RWPE1 (cell line): ENCODE measurements at regions not wholly inside any gene's neighbourhood (a gene's known extent, or its start where the extent isn't known, plus 50 kb on each side); places are given as distances from the start of the nearest gene placed in this dataset.

Experiments
- CTCF ChIA-PET: fragments of 350-600 bp; sonication (Branson Sonifier 250); formaldehyde crosslinking; extraction: SDS; loops from one replicate; lab custom pipeline; 2021; lab: Yijun Ruan, JAX
- POLR2A ChIA-PET: fragments of 400-600 bp; formaldehyde crosslinking; extraction: SDS; loops from one replicate; lab custom pipeline; 2020; ENCODE audit warnings: antibody characterized with exemption; ENCODE audit not compliant: low non-redundant PET; lab: Yijun Ruan, JAX
- DNase-seq: peaks from one replicate; pipeline ENCODE4 v3.0.0; 2012; ENCODE audit warnings: low spot score
- H3K27ac ChIP-seq: fragments of 450-650 bp; 2 replicates; pipeline ENCODE4 v1.5.1; 2017
- CTCF ChIP-seq: fragments of 450-650 bp; conservative IDR thresholded peaks from 2 replicates; pipeline ENCODE4 v1.5.1; 2017; ENCODE audit warnings: low read depth, mild to moderate bottlenecking

- TF ChIP-seq CTCF: no peak
- H3K27ac ChIP-seq: no peak overlapping the region
- no peak for DNase-seq
- CTCF ChIA-PET: interaction anchor here (0.8 kb wide), 1 partner anchor 12 kb away, joined by 3 read pairs; no protein-coding TSS in a partner anchor
- POLR2A ChIA-PET: no interaction called here
Measured at GRCh38 chr9:90421786-90422185, 220.8 kb downstream of the DIRAS2 start.

GRCh38 chr9:90423661-90424193 lies 218.9 kb downstream of the DIRAS2 start:
- POLR2A ChIA-PET: no interaction called here
- H3K27ac ChIP-seq: no peak overlapping the region

GRCh38 chr9:90428517-90428916 lies 214.1 kb downstream of the DIRAS2 start:
- no peak for TF ChIP-seq CTCF
- no peak overlapping the region for H3K27ac ChIP-seq
- ChIA-PET POLR2A (no interaction called here), CTCF (no interaction called here)
- DNase-seq: no peak

More at GRCh38 chr9:90423661-90424193, 218.9 kb downstream of the DIRAS2 start:
- no peak for DNase-seq
- CTCF ChIA-PET: no interaction called here
- no peak for TF ChIP-seq CTCF

- TF ChIP-seq CTCF: no peak
- H3K27ac ChIP-seq: no peak overlapping the region
- DNase-seq: no peak
- CTCF ChIA-PET: interaction anchor here (1.4 kb wide), 1 partner anchor 12 kb away, joined by 3 read pairs; no protein-coding TSS in a partner anchor
- POLR2A ChIA-PET: no interaction called here
Measured at GRCh38 chr9:90432951-90433350, 209.7 kb downstream of the DIRAS2 start.

- no peak for TF ChIP-seq CTCF
- ChIA-PET POLR2A (no interaction called here), CTCF (interaction anchor here (0.9 to 1.5 kb wide), 3 partner anchors 12 to 437 kb away, joined by 3 to 4 read pairs (median 3); no protein-coding TSS in a partner anchor)
- peak; percentile 39 for DNase-seq
- H3K27ac ChIP-seq: no peak overlapping the region
Measured at GRCh38 chr9:90433398-90433941, 209.2 kb downstream of the DIRAS2 start.

GRCh38 chr9:90441814-90442213 lies 200.8 kb downstream of the DIRAS2 start:
- POLR2A ChIA-PET: no interaction called here
- H3K27ac ChIP-seq: no peak overlapping the region
- peak; percentile 20 for DNase-seq
- TF ChIP-seq CTCF: no peak
- CTCF ChIA-PET: no interaction called here
